22Rv1 (cell line): ENCODE measurements at regions not wholly inside any gene's neighbourhood (a gene's known extent, or its start where the extent isn't known, plus 50 kb on each side); places are given as distances from the start of the nearest gene placed in this dataset.

ENCODE experiments used
- ZFX ChIP-seq: fragments of 450-650 bp; IDR thresholded peaks from 2 replicates; pipeline ENCODE4 v1.6.1; 2017; ENCODE audit warnings: antibody characterized with exemption, borderline replicate concordance
- TF ChIP-seq, protein P1 (sequence below): fragments of 450-650 bp; IDR thresholded peaks from 2 replicates; pipeline ENCODE4 v1.5.1; 2017; ENCODE audit warnings: mild to moderate bottlenecking

DNA sequence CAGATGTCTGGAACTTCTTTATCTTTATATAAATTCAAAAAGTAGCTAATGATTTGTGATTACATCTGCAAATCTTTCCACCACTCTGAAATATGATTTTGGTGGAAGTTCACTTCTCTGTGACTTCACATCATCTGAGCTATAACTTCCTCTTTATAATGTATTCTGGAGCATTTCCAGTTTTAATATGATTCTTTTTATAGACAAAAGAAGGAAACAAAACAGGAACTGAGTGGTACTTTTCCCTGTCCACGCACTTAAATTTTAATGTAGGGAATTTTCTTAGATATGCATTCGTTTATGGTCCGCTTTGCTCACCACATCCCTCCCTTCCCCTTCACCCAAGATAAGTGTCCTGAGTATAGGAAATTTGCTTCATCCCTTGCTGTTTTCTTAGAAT lies 333.5 kb downstream of the CHSY3 start:
- TF ChIP-seq, protein P1, sequence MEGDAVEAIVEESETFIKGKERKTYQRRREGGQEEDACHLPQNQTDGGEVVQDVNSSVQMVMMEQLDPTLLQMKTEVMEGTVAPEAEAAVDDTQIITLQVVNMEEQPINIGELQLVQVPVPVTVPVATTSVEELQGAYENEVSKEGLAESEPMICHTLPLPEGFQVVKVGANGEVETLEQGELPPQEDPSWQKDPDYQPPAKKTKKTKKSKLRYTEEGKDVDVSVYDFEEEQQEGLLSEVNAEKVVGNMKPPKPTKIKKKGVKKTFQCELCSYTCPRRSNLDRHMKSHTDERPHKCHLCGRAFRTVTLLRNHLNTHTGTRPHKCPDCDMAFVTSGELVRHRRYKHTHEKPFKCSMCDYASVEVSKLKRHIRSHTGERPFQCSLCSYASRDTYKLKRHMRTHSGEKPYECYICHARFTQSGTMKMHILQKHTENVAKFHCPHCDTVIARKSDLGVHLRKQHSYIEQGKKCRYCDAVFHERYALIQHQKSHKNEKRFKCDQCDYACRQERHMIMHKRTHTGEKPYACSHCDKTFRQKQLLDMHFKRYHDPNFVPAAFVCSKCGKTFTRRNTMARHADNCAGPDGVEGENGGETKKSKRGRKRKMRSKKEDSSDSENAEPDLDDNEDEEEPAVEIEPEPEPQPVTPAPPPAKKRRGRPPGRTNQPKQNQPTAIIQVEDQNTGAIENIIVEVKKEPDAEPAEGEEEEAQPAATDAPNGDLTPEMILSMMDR = no peak
- TF ChIP-seq ZFX = no peak
